CD14-positive monocyte (primary cell): ENCODE measurements at regions not wholly inside any gene's neighbourhood (a gene's known extent, or its start where the extent isn't known, plus 50 kb on each side); places are given as distances from the start of the nearest gene placed in this dataset.

Source experiments
- DNase-seq, 3 donors: peaks; one replicate each; pipeline ENCODE4 v3.0.0-alpha.2; 2011 to 2022
- H2AFZ ChIP-seq: 2 replicates; pipeline ENCODE4 v1.6.0; 2012; ENCODE audit warnings: mild to moderate bottlenecking, low read depth, low read length, inconsistent platforms; ENCODE audit not compliant: insufficient read depth, poor library complexity, severe bottlenecking
- H3K27ac ChIP-seq, 2 donors: 1 replicate in 1 of 2; 2 replicates in 1 of 2; pipeline ENCODE4 v1.5.1; 2012 to 2013; ENCODE audit warnings: low read length in 2 of 2, control low read depth in 1 of 2, inconsistent platforms in 1 of 2, low read depth in 1 of 2, mild to moderate bottlenecking in 1 of 2
- H3K27me3 ChIP-seq, 2 donors: one replicate each; pipeline versions ENCODE4 v1.6.0 to v1.6.1; 2011 to 2013; ENCODE audit warnings: low read length in 2 of 2; ENCODE audit not compliant: control insufficient read depth in 2 of 2, insufficient read depth in 2 of 2
- H3K36me3 ChIP-seq, 2 donors: replicated peaks in 1 of 2; 1 replicate in 1 of 2; 2 replicates in 1 of 2; pipeline versions ENCODE4 v1.5.1 to v1.6.1; 2012 to 2013; ENCODE audit warnings: low read length in 2 of 2, control low read depth in 1 of 2, inconsistent platforms in 1 of 2, mild to moderate bottlenecking in 1 of 2; ENCODE audit not compliant: insufficient read depth in 2 of 2, control insufficient read depth in 1 of 2
- H3K4me1 ChIP-seq, 2 donors: 1 replicate in 1 of 2; 2 replicates in 1 of 2; pipeline versions ENCODE4 v1.5.1 to v1.6.1; 2012 to 2013; ENCODE audit warnings: low read length in 2 of 2, control low read depth in 1 of 2, inconsistent platforms in 1 of 2, mild to moderate bottlenecking in 1 of 2, moderate library complexity in 1 of 2; ENCODE audit not compliant: insufficient read depth in 2 of 2, control insufficient read depth in 1 of 2
- H3K4me2 ChIP-seq: replicated peaks from 2 replicates; pipeline ENCODE3; 2012; ENCODE audit warnings: low read length, moderate library complexity, mild to moderate bottlenecking; ENCODE audit not compliant: poor library complexity, severe bottlenecking; ENCODE audit errors: extremely low read depth
- H3K4me3 ChIP-seq, 3 experiments: fragments of 200-600 bp in 1 of 3; sonication (generic) in 1 of 3; replicated peaks in 1 of 3; 1 replicate in 2 of 3; 2 replicates in 1 of 3; pipeline ENCODE4 v1.5.1; 2011 to 2013; ENCODE audit warnings: low read length in 3 of 3, mild to moderate bottlenecking in 3 of 3, control low read depth in 2 of 3, low read depth in 2 of 3, inconsistent platforms in 1 of 3, moderate library complexity in 1 of 3
- H3K79me2 ChIP-seq: 2 replicates; pipeline ENCODE4 v1.6.0; 2012; ENCODE audit warnings: mild to moderate bottlenecking, control low read depth, inconsistent platforms, low read length, moderate library complexity; ENCODE audit not compliant: insufficient read depth
- H3K9ac ChIP-seq: 2 replicates; pipeline ENCODE4 v1.6.0; 2017; ENCODE audit warnings: low read length, mild to moderate bottlenecking; ENCODE audit not compliant: insufficient read depth, poor library complexity, severe bottlenecking
- H3K9me3 ChIP-seq, 2 donors: replicated peaks in 1 of 2; 1 replicate in 1 of 2; 2 replicates in 1 of 2; pipeline versions ENCODE4 v1.5.1 to v1.6.1; 2012 to 2013; ENCODE audit warnings: low read length in 2 of 2, control low read depth in 1 of 2; ENCODE audit not compliant: control insufficient read depth in 1 of 2, insufficient read depth in 1 of 2
- H4K20me1 ChIP-seq: 2 replicates; pipeline ENCODE4 v1.6.0; 2012; ENCODE audit warnings: mild to moderate bottlenecking, low read length, control low read depth, moderate library complexity; ENCODE audit not compliant: insufficient read depth
- H3K27ac Mint-ChIP-seq, 7 donors: one replicate each; pipeline ENCODE4 v1.8.0; 2020; ENCODE audit warnings: mild to moderate bottlenecking in 7 of 7, mixed read lengths in 7 of 7, moderate library complexity in 6 of 7, inconsistent platforms in 2 of 7
- H3K27me3 Mint-ChIP-seq, 3 donors: one replicate each; pipeline ENCODE4 v1.8.0; 2021 to 2022; ENCODE audit warnings: low read depth in 3 of 3, mild to moderate bottlenecking in 3 of 3, mixed read lengths in 3 of 3, moderate library complexity in 3 of 3, inconsistent platforms in 1 of 3
- H3K36me3 Mint-ChIP-seq, 2 donors: one replicate each; pipeline ENCODE4 v1.8.0; 2020; ENCODE audit warnings: mixed read lengths in 2 of 2, inconsistent platforms in 1 of 2, mild to moderate bottlenecking in 1 of 2
- H3K4me1 Mint-ChIP-seq: one replicate; pipeline ENCODE4 v1.8.0; 2020; ENCODE audit warnings: mild to moderate bottlenecking, mixed read lengths
- H3K4me3 Mint-ChIP-seq, 2 donors: one replicate each; pipeline ENCODE4 v1.8.0; 2020; ENCODE audit warnings: mild to moderate bottlenecking in 2 of 2, mixed read lengths in 2 of 2, moderate library complexity in 1 of 2
- H3K9me3 Mint-ChIP-seq, 7 donors: one replicate each; pipeline ENCODE4 v1.8.0; 2020 to 2022; ENCODE audit warnings: mixed read lengths in 7 of 7, mild to moderate bottlenecking in 6 of 7, moderate library complexity in 6 of 7, inconsistent platforms in 2 of 7
- WGBS: methylation state at CpG from one replicate; pipeline ENCODE4 v1.1.5; 2013; ENCODE audit warnings: missing lambda C conversion rate; ENCODE audit not compliant: insufficient coverage; 5-methylcytosine and 5-hydroxymethylcytosine counted together
- intact Hi-C, 2 donors: fragments of 100-400 bp; cut with micrococcal nuclease; formaldehyde crosslinking; loops; one replicate each; pipeline versions ENCODE4 v1.15.0 to v1.15.1; 2023
- TF ChIP-seq, protein P1 (sequence below): fragments of 200-600 bp; IDR thresholded peaks from one replicate; pipeline ENCODE4 v1.8.0; 2022; ENCODE audit warnings: antibody characterized with exemption, mild to moderate bottlenecking

DNA sequence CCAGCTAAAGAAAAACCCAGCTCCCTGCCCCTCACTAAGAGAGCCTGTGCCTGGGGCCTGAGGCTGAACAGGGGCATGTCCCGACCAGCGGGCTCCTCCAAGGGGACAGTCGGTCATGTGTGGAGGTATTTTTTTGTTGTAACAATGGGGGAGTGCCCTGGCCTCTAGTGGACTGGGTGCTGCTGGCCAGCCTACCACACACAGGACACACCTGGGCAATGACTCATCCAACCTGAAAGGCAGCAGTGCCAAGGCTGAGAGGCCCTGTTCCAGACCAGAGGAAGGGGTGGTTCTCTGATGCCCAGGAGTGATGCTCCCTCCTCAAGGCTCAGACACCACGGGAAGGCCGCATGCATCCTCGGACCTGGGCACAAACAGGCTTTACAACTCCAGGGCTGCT lies 181.5 kb downstream of the OLFM1 start:
- TF ChIP-seq, protein P1, sequence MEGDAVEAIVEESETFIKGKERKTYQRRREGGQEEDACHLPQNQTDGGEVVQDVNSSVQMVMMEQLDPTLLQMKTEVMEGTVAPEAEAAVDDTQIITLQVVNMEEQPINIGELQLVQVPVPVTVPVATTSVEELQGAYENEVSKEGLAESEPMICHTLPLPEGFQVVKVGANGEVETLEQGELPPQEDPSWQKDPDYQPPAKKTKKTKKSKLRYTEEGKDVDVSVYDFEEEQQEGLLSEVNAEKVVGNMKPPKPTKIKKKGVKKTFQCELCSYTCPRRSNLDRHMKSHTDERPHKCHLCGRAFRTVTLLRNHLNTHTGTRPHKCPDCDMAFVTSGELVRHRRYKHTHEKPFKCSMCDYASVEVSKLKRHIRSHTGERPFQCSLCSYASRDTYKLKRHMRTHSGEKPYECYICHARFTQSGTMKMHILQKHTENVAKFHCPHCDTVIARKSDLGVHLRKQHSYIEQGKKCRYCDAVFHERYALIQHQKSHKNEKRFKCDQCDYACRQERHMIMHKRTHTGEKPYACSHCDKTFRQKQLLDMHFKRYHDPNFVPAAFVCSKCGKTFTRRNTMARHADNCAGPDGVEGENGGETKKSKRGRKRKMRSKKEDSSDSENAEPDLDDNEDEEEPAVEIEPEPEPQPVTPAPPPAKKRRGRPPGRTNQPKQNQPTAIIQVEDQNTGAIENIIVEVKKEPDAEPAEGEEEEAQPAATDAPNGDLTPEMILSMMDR = no peak
- H3K4me2 ChIP-seq = no peak overlapping the region
- Mint-ChIP-seq H3K4me3 (no peak overlapping the region), H3K4me1 (no peaks in the 10 kb centered on the region), H3K9me3 (peaks cover 0 to 5% (median 2%) of the 10 kb centered on the region in 7 donors), H3K27me3 (peaks cover 6 to 14% (median 7%) of the 10 kb centered on the region in 3 donors), H3K36me3 (no peaks in the 10 kb centered on the region), H3K27ac (peak overlapping the region in 1 of 7 donors; percentile 54)
- no peak for DNase-seq
- H2AFZ ChIP-seq = no peak overlapping the region
- no peaks in the 10 kb centered on the region for H3K79me2 ChIP-seq
- 76% methylated on average over 3 of the region's 6 CpGs for WGBS
- no peak overlapping the region for H3K4me3 ChIP-seq
- no peak overlapping the region for H3K9ac ChIP-seq
- H3K27me3 ChIP-seq = no peaks in the 10 kb centered on the region
- no peaks in the 10 kb centered on the region for H4K20me1 ChIP-seq
- no peaks in the 10 kb centered on the region for H3K9me3 ChIP-seq
- no peaks in the 10 kb centered on the region for H3K4me1 ChIP-seq
- no peaks in the 10 kb centered on the region for H3K36me3 ChIP-seq
- intact Hi-C loops = no loop called here
- no peak overlapping the region for H3K27ac ChIP-seq

DNA sequence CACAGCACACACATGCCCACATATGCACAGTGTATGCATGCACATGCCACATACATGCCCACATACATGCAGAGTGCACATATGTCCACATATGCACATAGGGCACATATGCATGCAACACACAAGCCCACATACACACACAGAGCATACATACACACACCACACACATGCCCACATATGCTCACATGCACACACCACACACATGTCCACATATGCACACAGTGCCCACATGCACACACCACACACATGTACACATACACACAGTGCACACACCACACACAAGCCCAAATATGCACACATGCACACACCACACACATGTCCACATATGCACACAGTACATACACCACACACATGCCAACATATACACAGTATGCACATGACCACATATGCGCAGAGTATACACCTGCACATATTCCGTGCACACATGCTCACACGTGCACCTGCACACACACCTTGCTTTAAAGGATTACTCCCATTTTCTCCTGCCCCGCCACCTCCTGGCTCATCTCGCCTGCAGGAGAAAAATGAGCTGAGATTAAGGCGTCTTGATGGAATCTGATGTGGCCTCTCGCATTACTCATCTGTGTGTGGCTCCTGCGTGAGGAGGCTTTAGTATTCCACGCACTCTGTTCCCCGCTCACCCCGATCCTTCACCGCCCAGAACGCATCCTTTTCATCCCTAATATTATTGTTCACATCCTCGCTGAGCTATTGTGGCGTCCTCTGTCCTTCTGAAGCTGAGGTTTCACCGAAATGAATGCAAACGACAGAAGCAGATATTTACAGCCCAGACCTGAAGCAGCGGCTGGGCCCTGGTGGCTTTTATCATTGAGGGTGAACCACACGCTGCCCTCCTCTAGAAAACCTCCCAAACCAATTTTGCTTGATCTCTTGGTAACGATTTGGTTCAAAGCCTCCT lies 182.7 kb downstream of the OLFM1 start:
- WGBS = 88% methylated on average over 18 of the region's 20 CpGs

More for the DNA sequence above, 182.7 kb downstream of the OLFM1 start:
- no peaks in the 10 kb centered on the region for H3K36me3 Mint-ChIP-seq
- TF ChIP-seq, protein P1 = no peak
- no peaks in the 10 kb centered on the region for H3K4me1 Mint-ChIP-seq
- no peak overlapping the region for H3K4me2 ChIP-seq
- DNase-seq = no peak
- no peaks in the 10 kb centered on the region for H3K36me3 ChIP-seq
- intact Hi-C loops = no loop called here
- H3K4me3 ChIP-seq = no peak overlapping the region
- H4K20me1 ChIP-seq = no peaks in the 10 kb centered on the region
- H3K79me2 ChIP-seq = no peaks in the 10 kb centered on the region
- no peak overlapping the region for H3K9ac ChIP-seq
- H3K27me3 ChIP-seq = no peaks in the 10 kb centered on the region
- no peak overlapping the region for H3K27ac ChIP-seq
- no peaks in the 10 kb centered on the region for H3K4me1 ChIP-seq
- H3K27ac Mint-ChIP-seq = peak overlapping the region in 1 of 7 donors; percentile 73
- no peak overlapping the region for H2AFZ ChIP-seq
- peaks cover 0 to 7% (median 2%) of the 10 kb centered on the region in 7 donors for H3K9me3 Mint-ChIP-seq
- H3K9me3 ChIP-seq = no peaks in the 10 kb centered on the region
- H3K4me3 Mint-ChIP-seq = no peak overlapping the region
- H3K27me3 Mint-ChIP-seq = peaks cover 6 to 14% (median 7%) of the 10 kb centered on the region in 3 donors
